PC-9 (cell line): ENCODE measurements at regions not wholly inside any gene's neighbourhood (a gene's known extent, or its start where the extent isn't known, plus 50 kb on each side); places are given as distances from the start of the nearest gene placed in this dataset.

Experiments
- BruUV-seq: library from RNA; stranded (reverse); fragments of 400-500 nt; replicated peaks from 2 replicates; lab custom pipeline; 2021; lab: Mats Ljungman, UMichigan
- CTCF ChIA-PET: fragments of 300-600 bp; sonication (Branson Sonifier 250); formaldehyde crosslinking; loops from one replicate; lab custom pipeline; 2022; ENCODE audit warnings: antibody characterized with exemption; lab: Charles Lee
- POLR2A ChIA-PET: fragments of 300-600 bp; sonication (Branson Sonifier 250); formaldehyde crosslinking; loops from one replicate; lab custom pipeline; 2022; ENCODE audit warnings: antibody characterized with exemption; ENCODE audit not compliant: unreplicated experiment; lab: Charles Lee
- DNase-seq, 2 experiments: peaks; one replicate each; pipeline versions ENCODE4 v3.0.0 to v3.0.0-alpha.2; 2015 to 2022; ENCODE audit warnings: mixed read lengths in 1 of 2
- H2AFZ ChIP-seq: fragments of 200-600 bp; sonication (generic); 2 replicates; pipeline ENCODE4 v1.8.1; 2017; ENCODE audit warnings: antibody characterized with exemption
- H3F3A ChIP-seq: fragments of 200-600 bp; sonication (generic); 2 replicates; pipeline ENCODE4 v1.8.1; 2017; ENCODE audit warnings: antibody characterized with exemption, mild to moderate bottlenecking, low read depth; ENCODE audit not compliant: insufficient read depth
- H3K27ac ChIP-seq: fragments of 200-600 bp; sonication (generic); 2 replicates; pipeline ENCODE4 v1.6.1; 2016; ENCODE audit warnings: mixed run types
- H3K27me3 ChIP-seq: fragments of 200-600 bp; sonication (generic); 2 replicates; pipeline ENCODE4 v1.6.1; 2016; ENCODE audit warnings: low read depth, mixed run types; ENCODE audit not compliant: insufficient read depth
- H3K36me3 ChIP-seq: fragments of 200-600 bp; sonication (generic); 2 replicates; pipeline ENCODE4 v1.6.1; 2016; ENCODE audit warnings: low read depth, mixed run types
- H3K4me1 ChIP-seq: fragments of 200-600 bp; sonication (generic); replicated peaks from 2 replicates; pipeline ENCODE4 v1.6.1; 2016; ENCODE audit warnings: mixed run types; ENCODE audit not compliant: insufficient read depth
- H3K4me2 ChIP-seq: fragments of 200-600 bp; sonication (generic); 2 replicates; pipeline ENCODE4 v1.6.1; 2017; ENCODE audit warnings: mixed run types
- H3K4me3 ChIP-seq: fragments of 200-600 bp; sonication (generic); 2 replicates; pipeline ENCODE4 v1.6.1; 2016; ENCODE audit warnings: mixed run types
- H3K79me2 ChIP-seq: fragments of 200-600 bp; sonication (generic); 2 replicates; pipeline ENCODE4 v1.6.1; 2017; ENCODE audit warnings: low read depth, mixed run types
- H3K9me2 ChIP-seq: fragments of 200-600 bp; sonication (generic); 2 replicates; pipeline ENCODE4 v1.8.1; 2017; ENCODE audit warnings: mild to moderate bottlenecking; ENCODE audit not compliant: insufficient read depth
- H3K9me3 ChIP-seq: fragments of 200-600 bp; sonication (generic); 2 replicates; pipeline ENCODE4 v1.8.1; 2016; ENCODE audit warnings: low read depth; ENCODE audit not compliant: insufficient read depth
- H4K20me1 ChIP-seq: fragments of 200-600 bp; sonication (generic); 2 replicates; pipeline ENCODE4 v1.8.1; 2017; ENCODE audit not compliant: insufficient read depth
- CTCF ChIP-seq: fragments of 200-600 bp; sonication (generic); conservative IDR thresholded peaks from 2 replicates; pipeline ENCODE4 v1.6.1; 2017; ENCODE audit warnings: mixed run types, antibody characterized with exemption, mild to moderate bottlenecking, moderate library complexity
- EZH2 ChIP-seq: fragments of 200-600 bp; sonication (generic); IDR thresholded peaks from 2 replicates; pipeline ENCODE4 v1.8.0; 2017; ENCODE audit warnings: antibody characterized with exemption, low read depth
- intact Hi-C: fragments of 100-400 bp; cut with micrococcal nuclease; formaldehyde crosslinking; loops from one replicate; pipeline ENCODE4 v1.10.0; 2022; ENCODE audit not compliant: unreplicated experiment

DNA sequence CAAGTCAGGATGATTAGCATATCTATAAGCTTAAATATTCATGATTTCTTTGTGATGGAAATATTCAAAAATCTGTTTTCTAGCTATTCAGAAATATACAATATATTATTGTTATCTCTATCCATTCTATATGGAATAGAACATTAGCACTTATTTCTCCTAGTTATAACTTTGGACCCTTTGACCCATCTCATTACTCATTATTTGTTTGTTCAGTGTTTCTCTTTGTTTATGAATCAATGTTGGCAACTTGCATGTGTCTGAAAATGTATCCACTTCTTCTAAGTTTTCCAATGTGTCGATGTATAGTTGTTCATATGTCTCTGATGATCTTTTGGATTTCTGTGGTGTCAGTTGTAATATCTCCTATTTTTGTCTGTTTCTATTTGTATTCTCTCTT, 1059.3 kb downstream of the CDH9 start:
- BruUV-seq, result no TSS peak
- H3K4me1 ChIP-seq, result no peaks in the 10 kb centered on the region
- CTCF ChIA-PET, result no interaction called here

DNA sequence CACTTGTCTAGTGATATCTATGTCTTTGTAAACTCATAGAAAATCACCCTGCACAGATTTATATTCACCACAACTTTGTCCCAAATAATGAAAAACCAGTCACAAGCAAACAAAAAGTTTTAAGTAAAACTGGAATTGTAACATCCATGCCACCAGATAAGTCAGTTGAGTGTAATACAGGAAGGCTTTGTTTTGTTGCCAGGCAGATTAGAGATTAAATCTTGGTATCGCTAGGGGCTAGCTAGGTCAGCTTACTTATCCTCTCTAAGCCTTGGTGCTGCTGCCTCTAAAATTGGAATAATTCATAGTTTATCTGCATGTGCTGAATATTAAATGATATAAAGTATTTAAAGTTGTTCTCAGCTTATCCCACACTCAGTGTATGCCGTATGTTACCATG, 1062.5 kb downstream of the CDH9 start:
- no peaks in the 10 kb centered on the region for H3K9me3 ChIP-seq
- no peaks in the 10 kb centered on the region for H3F3A ChIP-seq
- no peak overlapping the region for H3K4me3 ChIP-seq
- H3K9me2 ChIP-seq, result no peaks in the 10 kb centered on the region
- H4K20me1 ChIP-seq, result no peaks in the 10 kb centered on the region
- no peak overlapping the region for H3K27ac ChIP-seq
- H3K79me2 ChIP-seq, result no peaks in the 10 kb centered on the region
- H3K27me3 ChIP-seq, result no peaks in the 10 kb centered on the region
- H3K4me2 ChIP-seq, result no peak overlapping the region
- intact Hi-C loops, result no loop called here
- no peaks in the 10 kb centered on the region for H3K4me1 ChIP-seq
- BruUV-seq, result no TSS peak
- no peak overlapping the region for H2AFZ ChIP-seq
- TF ChIP-seq EZH2, result no peak
- no peak for TF ChIP-seq CTCF
- CTCF ChIA-PET, result no interaction called here
- no peak for DNase-seq
- H3K36me3 ChIP-seq, result no peaks in the 10 kb centered on the region
- POLR2A ChIA-PET, result no interaction called here

More for the DNA sequence above, 1059.3 kb downstream of the CDH9 start:
- intact Hi-C loops, result no loop called here
- POLR2A ChIA-PET, result no interaction called here
- H4K20me1 ChIP-seq, result no peaks in the 10 kb centered on the region
- H3K9me3 ChIP-seq, result no peaks in the 10 kb centered on the region
- H3K4me3 ChIP-seq, result no peak overlapping the region
- H3F3A ChIP-seq, result no peaks in the 10 kb centered on the region
- DNase-seq, result no peak
- H3K36me3 ChIP-seq, result no peaks in the 10 kb centered on the region
- H3K27ac ChIP-seq, result no peak overlapping the region
- H3K9me2 ChIP-seq, result no peaks in the 10 kb centered on the region
- no peak overlapping the region for H3K4me2 ChIP-seq
- no peaks in the 10 kb centered on the region for H3K79me2 ChIP-seq
- TF ChIP-seq EZH2 (no peak), CTCF (no peak)
- H2AFZ ChIP-seq, result no peak overlapping the region
- no peaks in the 10 kb centered on the region for H3K27me3 ChIP-seq

DNA sequence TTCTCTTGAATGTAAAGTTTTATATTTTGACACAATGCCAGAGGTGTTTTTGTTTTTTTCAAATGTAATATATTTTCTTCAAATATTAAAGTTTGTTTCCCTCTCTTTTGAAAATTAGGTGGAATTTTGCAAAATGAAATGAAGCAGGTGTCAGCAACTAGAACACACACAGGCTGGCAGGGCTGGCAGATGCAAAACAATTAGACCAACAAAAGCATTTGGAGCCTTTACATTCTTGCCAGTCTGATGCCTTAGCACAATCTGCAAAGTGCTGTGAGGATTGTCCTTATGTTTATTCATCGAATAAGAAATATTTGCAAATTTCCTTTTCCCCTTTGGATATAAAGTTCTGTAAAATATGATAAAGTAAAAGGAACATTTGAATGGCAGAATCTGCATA, 1063.9 kb downstream of the CDH9 start:
- H3K9me3 ChIP-seq, result no peaks in the 10 kb centered on the region
- BruUV-seq, result no TSS peak
- CTCF ChIA-PET, result no interaction called here
- POLR2A ChIA-PET, result no interaction called here
- no peak overlapping the region for H3K27ac ChIP-seq
- intact Hi-C loops, result no loop called here
- H4K20me1 ChIP-seq, result no peaks in the 10 kb centered on the region
- H3K36me3 ChIP-seq, result no peaks in the 10 kb centered on the region
- TF ChIP-seq EZH2 (no peak), CTCF (no peak)
- H3K27me3 ChIP-seq, result no peaks in the 10 kb centered on the region
- H3K9me2 ChIP-seq, result no peaks in the 10 kb centered on the region
- no peaks in the 10 kb centered on the region for H3F3A ChIP-seq
- no peak overlapping the region for H3K4me3 ChIP-seq
- no peak for DNase-seq
- H2AFZ ChIP-seq, result no peak overlapping the region
- no peaks in the 10 kb centered on the region for H3K4me1 ChIP-seq
- H3K4me2 ChIP-seq, result no peak overlapping the region
- no peaks in the 10 kb centered on the region for H3K79me2 ChIP-seq
